Endothelial cell of umbilical vein (primary cell): ENCODE measurements at regions not wholly inside any gene's neighbourhood (a gene's known extent, or its start where the extent isn't known, plus 50 kb on each side); places are given as distances from the start of the nearest gene placed in this dataset.

Experiments
- BruUV-seq: library from RNA; stranded (reverse); fragments of 400-500 nt; replicated peaks from 2 replicates; lab custom pipeline; 2021; lab: Mats Ljungman, UMichigan
- CTCF ChIA-PET: fragments of 300-600, 350-600 bp; sonication (Branson Sonifier 250); formaldehyde crosslinking; loops from one replicate; lab custom pipeline; 2021; ENCODE audit warnings: antibody characterized with exemption, inconsistent platforms; lab: Charles Lee
- POLR2A ChIA-PET: fragments of 300-600, 350-600 bp; sonication (Branson Sonifier 250); formaldehyde crosslinking; loops from one replicate; lab custom pipeline; 2021; ENCODE audit warnings: antibody characterized with exemption, inconsistent platforms; lab: Charles Lee
- DNase-seq: peaks from one replicate; pipeline ENCODE4 v3.0.0-alpha.2; 2011; ENCODE audit warnings: low read depth, low spot score
- FAIRE-seq: peaks from 2 replicates; lab custom pipeline; 2011; peaks lifted over from hg19 to GRCh38; lab: Jason Lieb, UNC
- H2AFZ ChIP-seq: 2 replicates; pipeline ENCODE4 v1.6.0; 2012; ENCODE audit warnings: low read depth, low read length, control low read depth, inconsistent platforms
- H3K27ac ChIP-seq: 2 replicates; pipeline ENCODE4 v1.5.1; 2011; ENCODE audit warnings: low read depth, mild to moderate bottlenecking, control low read depth, low read length, moderate library complexity; ENCODE audit not compliant: insufficient read depth
- H3K27me3 ChIP-seq, 2 experiments: 2 replicates each; pipeline versions ENCODE4 v1.6.0 to v1.6.1; 2011; ENCODE audit warnings: low read length in 2 of 2, mixed read lengths in 1 of 2; ENCODE audit not compliant: control insufficient read depth in 2 of 2, insufficient read depth in 2 of 2
- H3K36me3 ChIP-seq, 2 experiments: 2 replicates in 1 of 2; 3 replicates in 1 of 2; pipeline ENCODE4 v1.5.1; 2011; ENCODE audit warnings: low read length in 2 of 2, mild to moderate bottlenecking in 1 of 2, moderate library complexity in 1 of 2; ENCODE audit not compliant: control insufficient read depth in 2 of 2, insufficient read depth in 2 of 2; ENCODE audit errors: extremely low read depth in 1 of 2
- H3K4me1 ChIP-seq: 3 replicates; pipeline ENCODE4 v1.5.1; 2011; ENCODE audit warnings: mild to moderate bottlenecking, low read length; ENCODE audit not compliant: control insufficient read depth, insufficient read depth; ENCODE audit errors: extremely low read depth
- H3K4me2 ChIP-seq: 2 replicates; pipeline ENCODE4 v1.6.1; 2011; ENCODE audit warnings: low read length, control low read depth, mixed read lengths; ENCODE audit not compliant: insufficient read depth
- H3K4me3 ChIP-seq, 3 experiments: fragments of 200-600 bp in 1 of 3; sonication (generic), shearing (Covaris generic) in 1 of 3; replicated peaks in 1 of 3; 2 replicates each; pipeline ENCODE4 v1.5.1; 2011 to 2016; ENCODE audit warnings: control low read depth in 3 of 3, low read length in 3 of 3, mild to moderate bottlenecking in 2 of 3, inconsistent platforms in 1 of 3, low read depth in 1 of 3, moderate library complexity in 1 of 3; ENCODE audit not compliant: insufficient read depth in 1 of 3
- H3K79me2 ChIP-seq: 2 replicates; pipeline ENCODE4 v1.6.0; 2012; ENCODE audit warnings: low read length, inconsistent platforms; ENCODE audit not compliant: control insufficient read depth, insufficient read depth
- H3K9ac ChIP-seq: replicated peaks from 2 replicates; pipeline ENCODE3; 2011; ENCODE audit warnings: low read length, control low read depth; ENCODE audit not compliant: insufficient read depth; ENCODE audit errors: extremely low read depth
- H3K9me1 ChIP-seq: replicated peaks from 3 replicates; pipeline ENCODE4 v1.6.0; 2011; ENCODE audit warnings: mild to moderate bottlenecking, low read length; ENCODE audit not compliant: control insufficient read depth, insufficient read depth; ENCODE audit errors: extremely low read depth
- H3K9me3 ChIP-seq: replicated peaks from 2 replicates; pipeline ENCODE4 v1.5.1; 2012; ENCODE audit warnings: low read length, inconsistent platforms; ENCODE audit not compliant: control insufficient read depth, insufficient read depth
- H4K20me1 ChIP-seq: replicated peaks from 2 replicates; pipeline ENCODE3; 2011; ENCODE audit warnings: mild to moderate bottlenecking, low read length; ENCODE audit not compliant: control insufficient read depth, insufficient read depth; ENCODE audit errors: extremely low read depth
- EZH2 ChIP-seq: IDR thresholded peaks from 2 replicates; pipeline ENCODE4 v1.6.1; 2012; ENCODE audit warnings: borderline replicate concordance, low read depth, mild to moderate bottlenecking, moderate library complexity, low read length, inconsistent platforms; ENCODE audit not compliant: severe bottlenecking
- FOS ChIP-seq: IDR thresholded peaks from 2 replicates; pipeline ENCODE4 v1.6.1; 2011; ENCODE audit warnings: mild to moderate bottlenecking, low read length, moderate library complexity, borderline replicate concordance; ENCODE audit not compliant: insufficient read depth
- GATA2 ChIP-seq: IDR thresholded peaks from 2 replicates; pipeline ENCODE4 v1.7.0; 2011; ENCODE audit warnings: low read depth, mild to moderate bottlenecking, moderate library complexity, mixed read lengths, low read length; ENCODE audit not compliant: insufficient read length, insufficient read depth
- JUN ChIP-seq: IDR thresholded peaks from 2 replicates; pipeline ENCODE4 v1.6.1; 2011; ENCODE audit warnings: borderline replicate concordance, low read depth; ENCODE audit not compliant: insufficient read length, insufficient read depth
- POLR2A ChIP-seq: IDR thresholded peaks from 2 replicates; pipeline ENCODE4 v1.6.1; 2012; ENCODE audit warnings: low read depth, mild to moderate bottlenecking, control low read depth, low read length
- POLR2AphosphoS5 ChIP-seq: IDR thresholded peaks from 2 replicates; pipeline ENCODE4 v1.6.1; 2012; ENCODE audit warnings: low read depth, mild to moderate bottlenecking, control low read depth, low read length, moderate library complexity; ENCODE audit not compliant: insufficient read depth
- dilution Hi-C: fragments of 300-500 bp; cut with MboI; formaldehyde crosslinking; loops from one replicate; pipeline ENCODE4 v1.15.0; 2019; ENCODE audit warnings: low sequenced_read_pairs; ENCODE audit not compliant: extremely low pct_ligation_motif_present
- intact Hi-C: fragments of 100-400 bp; cut with micrococcal nuclease; formaldehyde crosslinking; loops from one replicate; pipeline ENCODE4 v1.10.0; 2022
- TF ChIP-seq, protein P1 (sequence below), 2 donors: IDR thresholded peaks; 1 replicate in 1 of 2; 2 replicates in 1 of 2; pipeline ENCODE4 v1.5.1; 2011; ENCODE audit warnings: low read length in 2 of 2, mild to moderate bottlenecking in 2 of 2, moderate library complexity in 2 of 2, control low read depth in 1 of 2, inconsistent platforms in 1 of 2, low read depth in 1 of 2; ENCODE audit not compliant: insufficient read depth in 1 of 2; ENCODE audit errors: extremely low read depth in 1 of 2

GRCh38 chr5:3428334-3428733, 167.3 kb upstream of the IRX1 start:
- no peak overlapping the region for H3K4me2 ChIP-seq
- peaks cover 6% of the 10 kb centered on the region for H3K9me3 ChIP-seq
- H3K27ac ChIP-seq, result no peak overlapping the region
- H2AFZ ChIP-seq, result no peak overlapping the region
- intact Hi-C loops (no loop called here), dilution Hi-C loops (no loop called here)
- no peaks in the 10 kb centered on the region for H4K20me1 ChIP-seq
- no peaks in the 10 kb centered on the region for H3K79me2 ChIP-seq
- no peak overlapping the region for H3K9ac ChIP-seq
- H3K4me1 ChIP-seq, result no peaks in the 10 kb centered on the region
- FAIRE-seq (no peak), DNase-seq (no peak)
- H3K4me3 ChIP-seq, result no peak overlapping the region
- no peaks in the 10 kb centered on the region for H3K27me3 ChIP-seq
- H3K9me1 ChIP-seq, result no peaks in the 10 kb centered on the region
- no TSS peak for BruUV-seq
- H3K36me3 ChIP-seq, result no peaks in the 10 kb centered on the region
- ChIA-PET POLR2A (no interaction called here), CTCF (no interaction called here)
- TF ChIP-seq GATA2, result no peak
- TF ChIP-seq FOS, result no peak
- TF ChIP-seq POLR2AphosphoS5, result no peak
- TF ChIP-seq JUN, result no peak
- TF ChIP-seq EZH2, result no peak
- TF ChIP-seq POLR2A, result no peak

GRCh38 chr5:3424946-3425345, 170.7 kb upstream of the IRX1 start:
- POLR2A ChIA-PET, result no interaction called here
- intact Hi-C loops (no loop called here), dilution Hi-C loops (no loop called here)
- no TSS peak for BruUV-seq
- no peaks in the 10 kb centered on the region for H3K79me2 ChIP-seq
- TF ChIP-seq POLR2A (no peak), EZH2 (no peak), POLR2AphosphoS5 (no peak), GATA2 (no peak), JUN (no peak)
- TF ChIP-seq, protein P1, sequence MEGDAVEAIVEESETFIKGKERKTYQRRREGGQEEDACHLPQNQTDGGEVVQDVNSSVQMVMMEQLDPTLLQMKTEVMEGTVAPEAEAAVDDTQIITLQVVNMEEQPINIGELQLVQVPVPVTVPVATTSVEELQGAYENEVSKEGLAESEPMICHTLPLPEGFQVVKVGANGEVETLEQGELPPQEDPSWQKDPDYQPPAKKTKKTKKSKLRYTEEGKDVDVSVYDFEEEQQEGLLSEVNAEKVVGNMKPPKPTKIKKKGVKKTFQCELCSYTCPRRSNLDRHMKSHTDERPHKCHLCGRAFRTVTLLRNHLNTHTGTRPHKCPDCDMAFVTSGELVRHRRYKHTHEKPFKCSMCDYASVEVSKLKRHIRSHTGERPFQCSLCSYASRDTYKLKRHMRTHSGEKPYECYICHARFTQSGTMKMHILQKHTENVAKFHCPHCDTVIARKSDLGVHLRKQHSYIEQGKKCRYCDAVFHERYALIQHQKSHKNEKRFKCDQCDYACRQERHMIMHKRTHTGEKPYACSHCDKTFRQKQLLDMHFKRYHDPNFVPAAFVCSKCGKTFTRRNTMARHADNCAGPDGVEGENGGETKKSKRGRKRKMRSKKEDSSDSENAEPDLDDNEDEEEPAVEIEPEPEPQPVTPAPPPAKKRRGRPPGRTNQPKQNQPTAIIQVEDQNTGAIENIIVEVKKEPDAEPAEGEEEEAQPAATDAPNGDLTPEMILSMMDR (IDR thresholded peaks at IDR 0.05; ENCODE audit: extremely low read depth in 1 of 2, insufficient read depth in 1 of 2, low read depth in 1 of 2, low read length in 2 of 2), result no peak
- H4K20me1 ChIP-seq, result no peaks in the 10 kb centered on the region
- no peak overlapping the region for H2AFZ ChIP-seq
- CTCF ChIA-PET, result no interaction called here
- peaks cover under 1% of the 10 kb centered on the region for H3K9me3 ChIP-seq
- DNase-seq (no peak), FAIRE-seq (no peak)
- H3K9ac ChIP-seq, result no peak overlapping the region
- no peak overlapping the region for H3K27ac ChIP-seq
- H3K9me1 ChIP-seq, result no peaks in the 10 kb centered on the region
- H3K4me2 ChIP-seq, result no peak overlapping the region
- H3K4me1 ChIP-seq, result no peaks in the 10 kb centered on the region
- no peaks in the 10 kb centered on the region for H3K36me3 ChIP-seq
- no peaks in the 10 kb centered on the region for H3K27me3 ChIP-seq
- no peak overlapping the region for H3K4me3 ChIP-seq
